Uterus (tissue), 2 donors: ENCODE measurements at regions not wholly inside any gene's neighbourhood (a gene's known extent, or its start where the extent isn't known, plus 50 kb on each side); places are given as distances from the start of the nearest gene placed in this dataset.

ENCODE experiments used
- CTCF ChIP-seq, 4 experiments: fragments of 200-600 bp in 2 of 4; fragments of 450-650 bp in 2 of 4; sonication (generic) in 2 of 4; IDR thresholded peaks; one replicate each; pipeline ENCODE4 v1.5.1; 2016 to 2019; ENCODE audit warnings: antibody characterized with exemption in 4 of 4, mild to moderate bottlenecking in 2 of 4, moderate library complexity in 1 of 4
- POLR2A ChIP-seq, 2 donors: fragments of 450-650 bp; IDR thresholded peaks; one replicate each; pipeline ENCODE4 v1.6.1; 2016; ENCODE audit warnings: antibody characterized with exemption in 2 of 2, mild to moderate bottlenecking in 1 of 2, moderate library complexity in 1 of 2

- TF ChIP-seq CTCF (IDR thresholded peaks at IDR 0.05) (no peak), POLR2A (IDR thresholded peaks at IDR 0.05) (no peak)
These were observed 107.2 kb upstream of the KCNH7 start for GRCh38 chr2:162945785-162946184.
